GM12878 (cell line): ENCODE measurements at regions not wholly inside any gene's neighbourhood (a gene's known extent, or its start where the extent isn't known, plus 50 kb on each side); places are given as distances from the start of the nearest gene placed in this dataset.

Experiments
- BHLHE40 ChIP-seq, 2 experiments: fragments of 450-650 bp in 1 of 2; IDR thresholded peaks; 2 replicates each; pipeline ENCODE4 v1.6.1; 2011 to 2017; ENCODE audit warnings: low read depth in 2 of 2, borderline replicate concordance in 1 of 2, improper control_type of control experiment in 1 of 2, low read length in 1 of 2, mild to moderate bottlenecking in 1 of 2
- CEBPB ChIP-seq, 2 experiments: fragments of 150-350 bp in 1 of 2; IDR thresholded peaks; 2 replicates each; pipeline ENCODE4 v1.6.1; 2012 to 2014; ENCODE audit warnings: low read depth in 2 of 2, low read length in 2 of 2, borderline replicate concordance in 1 of 2, inconsistent platforms in 1 of 2
- CHD1 ChIP-seq: IDR thresholded peaks from 2 replicates; pipeline ENCODE4 v1.6.1; 2012; ENCODE audit warnings: low read depth, low read length, improper control_type of control experiment
- CTCF ChIP-seq, 3 experiments: IDR thresholded peaks in 2 of 3; conservative IDR thresholded peaks in 1 of 3; 2 replicates each; pipeline ENCODE4 v1.5.1; 2011; ENCODE audit warnings: low read depth in 3 of 3, low read length in 3 of 3, mild to moderate bottlenecking in 3 of 3, control low read depth in 2 of 3, moderate library complexity in 2 of 3, inconsistent platforms in 1 of 3, mixed read lengths in 1 of 3; ENCODE audit not compliant: control insufficient read depth in 2 of 3, insufficient read depth in 1 of 3; ENCODE audit errors: extremely low read depth in 1 of 3
- E2F4 ChIP-seq: IDR thresholded peaks from 2 replicates; pipeline ENCODE4 v1.6.1; 2012; ENCODE audit warnings: low read depth, low read length, improper control_type of control experiment
- EZH2 ChIP-seq: IDR thresholded peaks from 2 replicates; pipeline ENCODE4 v1.6.1; 2012; ENCODE audit warnings: low read depth, mild to moderate bottlenecking, control low read depth, inconsistent platforms, low read length, borderline replicate concordance; ENCODE audit not compliant: control insufficient read depth
- HDAC2 ChIP-seq: fragments of 200-600 bp; sonication (generic); IDR thresholded peaks from 2 replicates; pipeline ENCODE4 v1.6.1; 2017
- KDM1A ChIP-seq: fragments of 200-600 bp; sonication (generic); IDR thresholded peaks from 2 replicates; pipeline ENCODE4 v1.6.1; 2016; ENCODE audit warnings: borderline replicate concordance
- NFYB ChIP-seq: IDR thresholded peaks from 2 replicates; pipeline ENCODE4 v1.6.1; 2011; ENCODE audit warnings: low read depth, mild to moderate bottlenecking, low read length, improper control_type of control experiment, moderate library complexity; ENCODE audit not compliant: insufficient read depth
- NR2C2 ChIP-seq: IDR thresholded peaks from 2 replicates; pipeline ENCODE4 v1.6.1; 2011; ENCODE audit warnings: borderline replicate concordance, low read depth; ENCODE audit not compliant: control insufficient read depth, insufficient read length
- POLR2A ChIP-seq: IDR thresholded peaks from 2 replicates; pipeline ENCODE4 v1.6.1; 2011; ENCODE audit warnings: low read depth, mild to moderate bottlenecking, low read length
- POLR2AphosphoS2 ChIP-seq: IDR thresholded peaks from 2 replicates; pipeline ENCODE4 v1.6.1; 2011; ENCODE audit warnings: low read depth, mild to moderate bottlenecking, low read length, improper control_type of control experiment, moderate library complexity
- SRF ChIP-seq, 2 experiments: IDR thresholded peaks; 2 replicates each; pipeline ENCODE4 v1.6.1; 2011; ENCODE audit warnings: low read depth in 2 of 2, low read length in 2 of 2, mild to moderate bottlenecking in 1 of 2, moderate library complexity in 1 of 2
- TCF7 ChIP-seq: IDR thresholded peaks from 2 replicates; pipeline ENCODE4 v1.6.1; 2014; ENCODE audit warnings: antibody characterized with exemption, borderline replicate concordance

GRCh38 chr4:133062851-133063250, 86.2 kb upstream of the PCDH10 start:
- TF ChIP-seq CTCF (IDR thresholded peaks at IDR 0.05 in 2 of 3, conservative IDR thresholded peaks at IDR 0.05 in 1 of 3; ENCODE audit: control insufficient read depth in 2 of 3, extremely low read depth in 1 of 3, insufficient read depth in 1 of 3, low read depth in 3 of 3, low read length in 3 of 3) = no peak
- TF ChIP-seq POLR2A = no peak
- TF ChIP-seq NFYB = no peak
- TF ChIP-seq POLR2AphosphoS2 = no peak
- TF ChIP-seq HDAC2 = no peak
- no peak for TF ChIP-seq CEBPB (IDR thresholded peaks at IDR 0.05; ENCODE audit: borderline replicate concordance in 1 of 2, low read depth in 2 of 2, low read length in 2 of 2)
- TF ChIP-seq E2F4 = no peak
- TF ChIP-seq KDM1A = no peak
- TF ChIP-seq NR2C2 = no peak
- no peak for TF ChIP-seq TCF7
- no peak for TF ChIP-seq CHD1
- TF ChIP-seq BHLHE40 (IDR thresholded peaks at IDR 0.05; ENCODE audit: borderline replicate concordance in 1 of 2, low read depth in 2 of 2, low read length in 1 of 2) = no peak
- no peak for TF ChIP-seq SRF (IDR thresholded peaks at IDR 0.05; ENCODE audit: low read depth in 2 of 2, low read length in 2 of 2)
- TF ChIP-seq EZH2 = no peak
